Muscle of back (tissue), 3 donors: ENCODE measurements at regions not wholly inside any gene's neighbourhood (a gene's known extent, or its start where the extent isn't known, plus 50 kb on each side); places are given as distances from the start of the nearest gene placed in this dataset.
A peak's percentile ranks its signal among the peaks of the same experiment; 100 is the strongest.

Source experiments
- DNase-seq, 3 donors: peaks; one replicate each; pipeline versions ENCODE4 v3.0.0 to v3.0.0-alpha.2; 2013

GRCh38 chr3:73295876-73296635 lies 234.6 kb downstream of the EBLN2 start:
- no peak for DNase-seq

- DNase-seq = no peak
Measured at GRCh38 chr3:73296859-73297258, 235.4 kb downstream of the EBLN2 start.

- DNase-seq = no peak
Measured at GRCh38 chr3:73298243-73299183, 237.1 kb downstream of the EBLN2 start.

- DNase-seq = no peak
Measured at GRCh38 chr3:73299184-73299691, 237.8 kb downstream of the EBLN2 start.

- peak in 2 of 3 donors; percentile 24 to 44 for DNase-seq
Measured at GRCh38 chr3:73314151-73314951, 252.9 kb downstream of the EBLN2 start.

GRCh38 chr3:73315706-73316105 lies 254.2 kb downstream of the EBLN2 start:
- DNase-seq = no peak

- DNase-seq = peak in 1 of 3 donors; percentile 51
Measured at GRCh38 chr3:73319179-73319769, 257.8 kb downstream of the EBLN2 start.

- DNase-seq = no peak
Measured at GRCh38 chr3:73321286-73321999, 260.0 kb downstream of the EBLN2 start.

GRCh38 chr3:73324203-73325155 lies 263.0 kb downstream of the EBLN2 start:
- DNase-seq = peak; percentile 16 to 55 (median 47)

GRCh38 chr3:73326396-73326795 lies 264.9 kb downstream of the EBLN2 start:
- DNase-seq = no peak

- no peak for DNase-seq
Measured at GRCh38 chr3:73327052-73327451, 265.6 kb downstream of the EBLN2 start.
